Gastroesophageal sphincter (tissue), 4 donors: ENCODE measurements at regions not wholly inside any gene's neighbourhood (a gene's known extent, or its start where the extent isn't known, plus 50 kb on each side); places are given as distances from the start of the nearest gene placed in this dataset.

Source experiments
- ATAC-seq: fragments of 150-250 bp; one replicate; pipeline ENCODE4 v1.9.1; 2016; ENCODE audit warnings: mild to moderate bottlenecking, moderate library complexity
- H3K27ac ChIP-seq, 4 donors: fragments of 200-600 bp; sonication (generic) in 3 of 4; 1 replicate in 3 of 4; 2 replicates in 1 of 4; pipeline ENCODE4 v1.5.1; 2016 to 2019
- H3K27me3 ChIP-seq: fragments of 200-600 bp; sonication (generic); one replicate; pipeline ENCODE4 v1.5.1; 2019
- H3K36me3 ChIP-seq, 2 donors: fragments of 200-600 bp; sonication (generic); one replicate each; pipeline ENCODE4 v1.5.1; 2019; ENCODE audit warnings: control low read depth in 1 of 2
- H3K4me1 ChIP-seq, 3 donors: fragments of 200-600 bp; sonication (generic); 1 replicate in 2 of 3; 2 replicates in 1 of 3; pipeline ENCODE4 v1.5.1; 2016 to 2019; ENCODE audit warnings: control low read depth in 2 of 3
- H3K4me3 ChIP-seq, 2 donors: fragments of 200-600 bp; sonication (generic); one replicate each; pipeline ENCODE4 v1.5.1; 2019; ENCODE audit warnings: mild to moderate bottlenecking in 1 of 2, moderate library complexity in 1 of 2
- H3K9me3 ChIP-seq, 3 donors: fragments of 200-600 bp; sonication (generic); one replicate each; pipeline ENCODE4 v1.5.1; 2017 to 2019; ENCODE audit warnings: control low read depth in 2 of 3
- EP300 ChIP-seq: sonication (generic); formaldehyde crosslinking; IDR thresholded peaks from one replicate; pipeline ENCODE4 v1.6.1; 2017; ENCODE audit warnings: antibody characterized with exemption, mild to moderate bottlenecking
- POLR2A ChIP-seq, 2 donors: fragments of 450-650 bp; IDR thresholded peaks; one replicate each; pipeline ENCODE4 v1.6.1; 2017; ENCODE audit warnings: antibody characterized with exemption in 2 of 2, mild to moderate bottlenecking in 2 of 2, moderate library complexity in 1 of 2
- POLR2AphosphoS5 ChIP-seq: sonication (generic); formaldehyde crosslinking; IDR thresholded peaks from one replicate; pipeline ENCODE4 v1.6.1; 2017; ENCODE audit warnings: antibody characterized with exemption
- WGBS, 2 donors: methylation state at CpG; one replicate each; pipeline ENCODE4 v1.1.5; 2018; ENCODE audit warnings: low coverage in 1 of 2; 5-methylcytosine and 5-hydroxymethylcytosine counted together
- TF ChIP-seq, protein P1 (sequence below), 4 experiments: fragments of 200-600 bp in 2 of 4; fragments of 450-650 bp in 2 of 4; sonication (generic) in 1 of 4; IDR thresholded peaks; one replicate each; pipeline ENCODE4 v1.5.1; 2017 to 2019; ENCODE audit warnings: antibody characterized with exemption in 4 of 4, mild to moderate bottlenecking in 2 of 4, moderate library complexity in 2 of 4

DNA sequence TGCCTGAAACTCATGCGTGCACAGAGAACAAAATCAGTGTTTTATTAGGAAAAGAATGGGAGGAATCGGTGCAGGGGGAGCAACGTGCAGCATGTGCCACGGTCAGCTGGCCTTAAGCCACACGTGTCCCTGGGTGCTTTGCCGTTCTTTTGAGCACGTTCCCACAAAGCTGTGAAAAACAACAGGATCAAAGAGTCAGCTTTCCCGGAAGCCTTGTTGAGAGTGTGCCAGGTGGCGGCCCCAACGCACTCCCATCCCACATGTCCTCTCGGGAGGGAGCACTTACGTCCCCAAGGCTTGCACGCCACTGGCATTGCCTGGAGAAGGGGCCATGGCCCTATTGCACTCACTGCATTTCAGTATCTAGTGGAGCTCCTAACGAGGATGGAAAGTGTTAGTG lies 511.2 kb downstream of the EIPR1 start:
- TF ChIP-seq, protein P1, sequence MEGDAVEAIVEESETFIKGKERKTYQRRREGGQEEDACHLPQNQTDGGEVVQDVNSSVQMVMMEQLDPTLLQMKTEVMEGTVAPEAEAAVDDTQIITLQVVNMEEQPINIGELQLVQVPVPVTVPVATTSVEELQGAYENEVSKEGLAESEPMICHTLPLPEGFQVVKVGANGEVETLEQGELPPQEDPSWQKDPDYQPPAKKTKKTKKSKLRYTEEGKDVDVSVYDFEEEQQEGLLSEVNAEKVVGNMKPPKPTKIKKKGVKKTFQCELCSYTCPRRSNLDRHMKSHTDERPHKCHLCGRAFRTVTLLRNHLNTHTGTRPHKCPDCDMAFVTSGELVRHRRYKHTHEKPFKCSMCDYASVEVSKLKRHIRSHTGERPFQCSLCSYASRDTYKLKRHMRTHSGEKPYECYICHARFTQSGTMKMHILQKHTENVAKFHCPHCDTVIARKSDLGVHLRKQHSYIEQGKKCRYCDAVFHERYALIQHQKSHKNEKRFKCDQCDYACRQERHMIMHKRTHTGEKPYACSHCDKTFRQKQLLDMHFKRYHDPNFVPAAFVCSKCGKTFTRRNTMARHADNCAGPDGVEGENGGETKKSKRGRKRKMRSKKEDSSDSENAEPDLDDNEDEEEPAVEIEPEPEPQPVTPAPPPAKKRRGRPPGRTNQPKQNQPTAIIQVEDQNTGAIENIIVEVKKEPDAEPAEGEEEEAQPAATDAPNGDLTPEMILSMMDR (IDR thresholded peaks at IDR 0.05), result no peak
- TF ChIP-seq POLR2AphosphoS5 (no peak), EP300 (no peak), POLR2A (IDR thresholded peaks at IDR 0.05) (no peak)
- Histone ChIP-seq H3K9me3 (no peaks in the 10 kb centered on the region), H3K4me3 (no peak overlapping the region), H3K36me3 (no peaks in the 10 kb centered on the region), H3K4me1 (no peaks in the 10 kb centered on the region), H3K27me3 (peaks cover 32% of the 10 kb centered on the region), H3K27ac (no peak overlapping the region)
- 58 to 84% methylated on average over 4 to 10 of the region's 14 CpGs for WGBS, 2 donors
- no peak for ATAC-seq

- Histone ChIP-seq H3K4me3 (no peak overlapping the region), H3K27me3 (peaks cover 24% of the 10 kb centered on the region), H3K27ac (no peak overlapping the region), H3K4me1 (no peaks in the 10 kb centered on the region), H3K36me3 (no peaks in the 10 kb centered on the region), H3K9me3 (no peaks in the 10 kb centered on the region)
- WGBS, 2 donors, result 20% methylated on average over 1 of the region's 5 CpGs; no CpG with 5 or more reads in 1 of the 2 donors
- TF ChIP-seq POLR2A (IDR thresholded peaks at IDR 0.05) (no peak), POLR2AphosphoS5 (no peak)
- TF ChIP-seq, protein P1 (IDR thresholded peaks at IDR 0.05), result no peak
- ATAC-seq, result no peak
Measured at GRCh38 chr2:2862386-2862785, 515.2 kb downstream of the EIPR1 start.

- ATAC-seq, result no peak
- no peaks in the 10 kb centered on the region for H3K36me3 ChIP-seq
Measured at GRCh38 chr2:2861666-2862240, 515.9 kb downstream of the EIPR1 start.

GRCh38 chr2:2860589-2861300 lies 516.9 kb downstream of the EIPR1 start:
- peaks cover 8% of the 10 kb centered on the region for H3K27me3 ChIP-seq
- TF ChIP-seq POLR2AphosphoS5 (no peak), EP300 (no peak), POLR2A (IDR thresholded peaks at IDR 0.05) (no peak)
- TF ChIP-seq, protein P1 (IDR thresholded peaks at IDR 0.05), result no peak
- no peak for ATAC-seq
- H3K36me3 ChIP-seq, result no peaks in the 10 kb centered on the region
- 86 to 91% methylated on average over 16 to 18 of the region's 20 CpGs for WGBS, 2 donors
- no peak overlapping the region for H3K4me3 ChIP-seq
- H3K4me1 ChIP-seq, result no peaks in the 10 kb centered on the region
- H3K9me3 ChIP-seq, result no peaks in the 10 kb centered on the region
- no peak overlapping the region for H3K27ac ChIP-seq

More at GRCh38 chr2:2861666-2862240, 515.9 kb downstream of the EIPR1 start:
- Histone ChIP-seq H3K27ac (no peak overlapping the region), H3K9me3 (no peaks in the 10 kb centered on the region), H3K4me3 (no peak overlapping the region), H3K27me3 (peaks cover 18% of the 10 kb centered on the region), H3K4me1 (no peaks in the 10 kb centered on the region)
- TF ChIP-seq POLR2AphosphoS5 (no peak), POLR2A (IDR thresholded peaks at IDR 0.05) (no peak), EP300 (no peak)
- TF ChIP-seq, protein P1 (IDR thresholded peaks at IDR 0.05), result no peak
- 82% methylated on average over 7 of the region's 19 CpGs; no CpG with 5 or more reads in 1 of the 2 donors for WGBS, 2 donors

- no peaks in the 10 kb centered on the region for H3K4me1 ChIP-seq
- ATAC-seq, result no peak
- TF ChIP-seq, protein P1 (IDR thresholded peaks at IDR 0.05), result no peak
- TF ChIP-seq POLR2A (IDR thresholded peaks at IDR 0.05) (no peak), POLR2AphosphoS5 (no peak), EP300 (no peak)
- H3K9me3 ChIP-seq, result no peaks in the 10 kb centered on the region
- H3K27ac ChIP-seq, result no peak overlapping the region
- H3K36me3 ChIP-seq, result no peaks in the 10 kb centered on the region
- H3K4me3 ChIP-seq, result no peak overlapping the region
- H3K27me3 ChIP-seq, result peaks cover 2% of the 10 kb centered on the region
- WGBS, 2 donors, result 85 to 93% methylated on average over 7 to 9 of the region's 9 CpGs
Measured at GRCh38 chr2:2859732-2860131, 517.9 kb downstream of the EIPR1 start.
